ENCODE measurements at regions not wholly inside any gene's neighbourhood (a gene's known extent, or its start where the extent isn't known, plus 50 kb on each side); places are given as distances from the start of the nearest gene placed in this dataset.
"Not testable (repeated sequence)": the region's sequence is repeated elsewhere in the genome, so short reads cannot be mapped to it uniquely, and the experiment has no call there.

DNA sequence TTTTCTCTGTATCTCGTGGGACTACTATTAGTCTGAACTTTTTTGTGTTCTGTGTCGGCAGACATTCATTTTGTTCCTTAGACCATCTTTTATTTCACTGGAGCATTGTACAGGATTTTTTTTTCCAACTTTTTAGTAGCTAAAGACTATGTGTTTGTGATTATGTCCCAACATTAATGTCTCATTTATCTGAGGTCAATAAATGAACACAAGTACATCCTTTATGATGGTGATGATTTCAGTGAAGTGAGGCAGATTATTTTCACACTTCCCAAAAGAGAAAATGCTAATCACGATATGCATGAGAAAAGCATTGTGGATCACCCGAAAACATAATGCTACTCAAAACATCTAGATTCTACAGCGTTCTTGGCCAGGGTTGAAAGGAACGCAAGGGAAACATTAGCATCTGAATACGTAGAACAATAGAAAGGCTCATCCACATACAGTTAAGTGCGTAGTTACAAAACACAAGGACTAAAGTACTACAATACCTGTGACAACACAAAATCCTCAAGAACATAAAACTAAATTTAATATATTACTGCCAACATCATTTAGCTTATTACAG is 981.7 kb upstream of the NCAM2 start:
- no peak for DNase-seq

DNA sequence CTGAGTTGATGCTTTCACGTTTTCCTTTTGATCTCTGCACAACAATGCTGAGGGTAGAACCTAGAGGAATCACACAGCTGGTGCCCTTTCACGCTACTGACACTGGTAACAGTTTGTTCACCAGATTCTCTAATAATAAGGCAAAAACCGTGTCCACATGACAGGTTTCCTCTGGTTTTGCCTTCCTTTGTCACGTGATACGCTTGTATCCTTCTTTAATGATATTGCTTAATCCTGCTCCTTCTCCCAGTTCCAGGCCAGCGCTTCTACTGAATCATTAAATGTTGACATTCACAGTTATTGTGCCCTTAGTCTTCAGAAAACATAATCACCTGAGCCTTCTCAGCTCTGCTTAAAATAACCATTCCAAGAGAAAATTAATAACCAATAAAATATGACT is 978.2 kb upstream of the NCAM2 start:
- no peak for DNase-seq

DNA sequence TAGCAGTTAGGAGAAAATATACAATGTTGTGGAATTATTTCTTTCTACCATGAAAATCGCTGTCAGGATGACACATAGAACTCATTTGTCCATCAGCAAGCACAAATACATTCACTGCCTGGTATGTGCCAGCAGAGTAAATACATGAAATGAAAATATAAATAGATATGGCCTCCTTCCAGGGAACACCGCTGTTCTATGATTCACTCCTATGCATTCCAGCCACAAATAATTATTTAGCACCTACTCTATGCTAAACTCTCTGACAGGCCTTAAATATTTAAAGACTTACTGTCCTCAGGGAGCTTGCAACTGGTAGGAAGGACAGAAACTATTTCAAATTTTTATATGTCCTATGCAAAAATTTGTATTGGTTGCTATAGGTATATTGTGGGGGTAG is 975.0 kb upstream of the NCAM2 start:
- no peak for DNase-seq

DNA sequence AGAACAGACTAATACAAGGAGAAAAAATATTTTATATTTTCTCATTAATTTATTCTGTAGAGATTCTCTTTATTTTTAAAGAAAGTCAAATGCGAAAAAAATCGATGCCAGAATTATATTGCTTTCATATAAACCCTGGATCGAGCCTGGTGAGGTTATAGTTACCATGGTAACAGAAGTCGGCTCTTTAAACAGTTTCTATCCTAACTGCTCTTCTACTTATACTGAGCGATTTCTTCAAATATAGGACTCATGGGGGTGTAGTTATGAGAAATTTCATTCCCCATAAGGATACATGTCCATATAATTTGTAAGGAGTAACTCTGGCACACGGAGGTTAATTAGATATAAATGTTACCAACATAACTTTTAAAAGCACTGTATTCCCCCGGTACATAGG is 973.5 kb upstream of the NCAM2 start:
- no peak for DNase-seq

DNA sequence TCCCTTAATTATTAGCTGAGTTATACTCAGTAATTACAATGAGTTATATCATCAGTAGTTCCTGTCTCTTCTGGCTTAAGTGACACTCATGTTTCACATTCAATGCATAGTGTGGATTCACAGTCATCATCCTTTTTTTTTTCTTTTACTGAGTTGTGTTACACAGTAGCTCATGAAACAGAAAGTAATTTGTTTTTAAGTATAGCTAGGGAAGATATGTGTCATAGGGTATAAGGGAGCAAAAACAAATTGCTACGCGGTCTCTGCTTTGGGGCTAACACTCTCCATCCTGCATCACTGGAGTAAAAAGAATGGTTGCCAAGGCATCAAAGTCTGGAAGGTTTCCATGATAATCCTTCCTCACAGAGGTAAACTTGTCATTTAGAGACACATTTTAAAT is 971.7 kb upstream of the NCAM2 start:
- DNase-seq = no peak

DNA sequence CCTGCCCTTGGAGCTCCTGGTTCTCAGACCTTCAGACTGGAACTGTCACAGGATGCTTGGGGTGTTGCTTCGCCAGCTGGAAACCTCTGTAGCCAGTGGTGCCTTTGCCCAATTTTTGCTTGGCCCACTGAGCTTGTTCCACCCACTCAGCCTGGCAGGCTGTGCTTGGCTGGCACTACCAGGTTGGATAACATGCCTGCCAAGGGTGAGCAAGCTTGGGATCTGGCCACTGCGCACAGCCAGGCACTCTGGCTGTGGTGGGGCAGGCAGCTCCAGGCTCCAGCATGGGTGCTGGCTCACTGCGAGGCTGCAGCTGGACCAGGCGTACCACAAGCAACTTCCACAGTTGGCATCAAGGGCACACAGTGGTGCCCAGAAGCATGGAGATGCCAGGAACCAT is 967.8 kb upstream of the NCAM2 start:
- no peak for DNase-seq

DNA sequence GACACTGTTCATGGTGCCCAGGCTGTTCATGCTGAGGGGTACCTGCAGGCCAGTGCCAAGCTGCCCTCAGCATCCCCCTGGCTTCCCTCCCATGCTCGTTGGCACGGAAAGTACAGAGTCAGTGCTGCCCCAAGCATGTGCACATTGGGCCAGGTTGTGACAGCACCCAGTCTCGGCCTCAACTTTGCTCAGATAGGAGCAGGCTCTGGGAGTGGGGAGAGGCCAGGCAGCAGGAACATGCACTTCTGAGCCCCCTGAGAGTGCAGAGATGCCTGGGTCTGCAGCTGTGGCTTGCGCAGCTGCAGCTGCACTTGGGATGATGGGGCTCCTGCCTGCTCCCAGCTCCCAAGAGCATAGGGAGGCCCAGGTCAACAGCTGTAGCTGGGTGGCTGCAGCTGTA is 966.4 kb upstream of the NCAM2 start:
- no peak for DNase-seq

DNA sequence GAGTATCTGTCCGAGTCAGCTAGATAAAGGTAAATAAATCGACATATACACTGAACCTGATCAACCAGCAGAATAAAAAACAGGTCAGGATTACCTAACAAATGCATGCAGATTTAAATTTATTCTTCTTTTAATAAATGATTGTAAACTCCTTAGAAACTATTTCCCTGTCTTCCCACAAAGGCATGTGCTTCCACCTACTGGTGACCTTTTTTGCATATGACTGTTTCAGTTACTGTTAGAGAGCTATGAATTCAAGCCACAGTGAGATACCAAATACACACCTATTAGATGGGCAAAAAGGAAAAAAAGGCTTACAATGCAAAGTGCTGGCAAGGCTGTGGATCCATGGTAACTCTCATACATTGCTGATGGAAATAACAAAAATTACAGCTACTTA is 957.4 kb upstream of the NCAM2 start:
- no peak for DNase-seq

DNA sequence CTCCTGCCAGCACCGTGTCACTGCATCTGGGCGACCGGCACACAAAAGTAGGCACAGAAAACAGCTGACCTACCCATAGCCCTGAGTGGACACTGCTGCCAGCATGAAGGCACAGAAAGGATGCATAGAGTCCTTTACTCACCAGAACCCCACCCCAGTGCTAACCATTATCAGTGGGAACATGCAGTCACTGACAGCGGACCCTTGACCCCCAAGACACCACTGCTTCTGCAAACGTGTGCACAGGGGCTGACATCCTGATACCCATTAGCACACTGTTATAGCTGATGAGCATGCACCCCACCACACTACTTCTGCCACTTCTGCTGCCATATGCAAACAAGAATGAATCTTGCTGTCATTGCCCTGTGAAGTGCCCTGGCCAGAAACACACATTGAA is 953.0 kb upstream of the NCAM2 start:
- DNase-seq = no peak

DNA sequence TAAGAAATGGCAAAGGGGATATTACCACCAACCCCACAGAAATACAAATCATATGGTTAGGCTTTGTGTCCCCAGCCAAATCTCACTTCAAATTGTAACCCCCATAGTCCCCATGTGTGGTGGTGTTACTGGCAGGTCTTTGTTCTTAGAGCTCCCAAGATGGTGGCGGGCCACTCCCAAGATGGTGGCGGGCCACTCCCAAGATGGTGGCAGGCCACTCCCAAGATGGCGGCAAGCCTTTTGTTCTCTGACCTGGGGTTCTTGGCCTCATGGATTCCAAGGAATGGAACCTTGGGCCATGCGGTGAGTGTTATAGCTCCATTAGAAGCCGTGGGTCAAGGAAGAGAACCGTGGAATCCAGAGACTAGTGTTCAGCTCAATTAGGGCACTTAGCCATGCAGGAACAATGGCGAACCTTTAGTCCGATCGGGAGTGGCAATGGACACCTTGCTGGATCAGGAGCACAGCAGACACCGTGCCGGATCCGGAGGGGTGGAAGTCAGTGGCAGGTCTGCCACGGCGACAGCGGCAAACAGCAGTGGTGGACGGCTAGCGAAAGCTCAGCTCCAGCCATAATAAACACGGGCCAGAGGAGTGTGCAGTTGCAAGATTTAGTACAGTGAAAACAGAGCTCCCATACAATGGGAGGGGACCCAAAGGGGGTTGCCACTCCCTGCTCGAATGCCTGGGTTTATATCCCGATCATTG is 949.9 kb upstream of the NCAM2 start:
- DNase-seq = not testable (repeated sequence)

DNA sequence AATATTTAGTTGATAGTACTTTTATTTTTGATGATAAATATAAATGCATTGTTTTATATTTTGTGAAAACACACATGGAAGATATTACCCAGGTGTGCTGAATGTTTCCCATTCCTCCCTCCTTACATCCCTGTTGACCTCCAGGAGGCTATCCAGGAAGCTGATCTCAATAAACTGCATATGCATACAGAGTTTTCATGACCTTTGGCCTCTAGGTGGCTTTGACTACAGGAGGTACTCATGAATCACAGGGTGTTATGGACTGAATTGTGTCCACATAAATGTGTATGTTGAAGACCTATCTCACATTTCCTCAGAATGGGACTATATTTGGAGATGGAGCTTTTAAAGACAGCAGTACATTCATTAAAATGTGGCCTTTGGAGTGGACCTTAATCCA is 914.9 kb upstream of the NCAM2 start:
- no peak for DNase-seq

DNA sequence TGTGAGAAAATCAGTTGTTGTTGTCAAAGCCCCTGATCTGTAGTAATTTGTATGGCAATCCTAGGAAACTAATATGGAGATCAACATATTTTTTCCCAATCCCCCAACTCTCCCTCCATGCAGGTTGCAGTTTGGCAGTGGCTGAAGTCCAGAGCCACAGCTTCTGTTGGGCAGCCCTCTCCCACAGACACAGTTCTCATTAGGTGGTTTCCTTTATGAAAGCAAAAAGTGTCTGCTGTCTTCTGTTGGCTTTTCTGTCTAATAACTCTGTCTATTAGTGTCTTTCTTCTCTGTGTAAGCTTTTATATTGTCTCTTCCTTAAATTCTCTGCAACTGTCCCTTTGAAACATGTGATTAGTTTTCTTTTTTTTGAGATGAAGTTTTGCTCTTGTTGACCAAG is 914.3 kb upstream of the NCAM2 start:
- no peak for DNase-seq

DNA sequence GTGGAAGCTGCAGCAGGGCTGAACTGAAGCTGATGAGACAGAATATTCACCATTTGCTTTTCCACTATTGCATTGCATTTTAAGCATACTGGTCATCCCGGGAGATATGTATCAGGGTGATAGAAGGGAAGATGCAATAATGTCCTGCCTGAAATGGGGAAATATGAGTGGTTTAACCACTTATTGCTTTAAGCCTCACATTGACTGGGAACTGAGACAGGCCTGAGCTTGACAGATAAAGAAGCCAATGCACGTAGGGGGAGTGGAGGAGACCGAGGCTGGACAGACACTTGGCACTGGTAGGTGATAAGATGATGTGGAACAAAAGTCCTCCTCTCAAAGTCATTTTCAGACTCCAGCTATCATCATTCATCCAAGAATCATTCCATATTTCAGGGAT is 911.7 kb upstream of the NCAM2 start:
- no peak for DNase-seq

DNA sequence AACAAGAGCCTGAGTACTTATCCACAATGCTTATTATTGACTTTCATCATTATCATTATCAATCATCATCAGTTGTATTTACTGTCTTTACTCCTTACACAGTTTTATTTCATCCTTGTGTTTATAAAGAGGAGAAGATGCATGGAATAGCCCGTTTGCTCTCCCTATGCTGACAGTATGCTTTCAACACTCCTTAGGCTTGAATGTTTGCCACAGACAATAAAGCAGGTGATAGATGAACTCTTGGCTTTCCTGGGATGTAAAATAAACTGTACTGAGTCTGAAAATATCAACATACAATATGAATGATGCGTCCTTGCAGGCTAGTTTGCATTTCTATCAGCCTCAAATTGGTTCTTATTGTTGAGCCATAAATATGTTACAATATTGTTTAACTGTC is 891.8 kb upstream of the NCAM2 start:
- no peak for DNase-seq

DNA sequence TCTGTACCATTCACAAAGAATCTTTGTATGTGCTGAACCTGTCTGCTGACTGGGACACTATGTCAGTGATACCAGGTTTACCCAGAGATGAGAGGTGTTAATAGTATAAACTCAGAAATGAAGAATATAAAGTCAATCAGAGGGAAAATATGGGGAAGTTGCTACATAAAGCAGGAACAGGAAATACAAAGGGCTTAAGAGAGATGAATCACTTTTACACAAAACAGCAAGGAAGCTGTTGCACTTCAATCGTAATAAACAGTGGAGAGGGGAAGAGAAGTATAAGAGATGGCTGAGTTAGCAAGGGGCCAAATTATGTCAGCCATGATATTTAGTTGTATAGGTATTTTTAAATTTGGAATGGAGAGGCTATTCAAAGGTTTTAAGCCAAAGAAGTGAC is 890.2 kb upstream of the NCAM2 start:
- no peak for DNase-seq

DNA sequence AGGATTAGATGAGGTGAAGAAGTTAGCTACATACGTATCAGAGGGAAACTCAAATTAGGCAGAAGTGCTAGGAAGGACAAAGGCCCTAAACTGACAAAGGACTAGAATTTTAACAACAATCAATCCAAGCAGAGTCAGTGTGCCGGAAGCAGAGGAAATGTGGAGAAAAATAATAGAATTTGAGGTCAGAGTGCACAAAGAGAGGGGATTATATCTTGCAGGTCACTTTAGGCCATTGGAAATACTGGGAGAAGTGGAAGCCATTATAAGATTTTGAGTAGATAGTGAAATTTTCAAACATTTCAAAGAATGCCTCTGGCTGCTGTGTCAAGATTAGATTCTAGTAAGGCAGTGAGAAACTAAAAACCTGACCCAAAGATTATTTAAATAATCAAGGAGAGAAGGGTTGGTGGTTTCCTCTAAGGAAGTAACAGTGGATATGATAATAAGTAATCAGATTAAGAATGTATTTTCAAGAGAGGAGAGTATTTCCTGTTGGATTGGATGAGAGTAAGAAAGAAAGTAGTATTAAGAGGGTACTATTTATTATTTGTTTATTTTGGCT is 889.2 kb upstream of the NCAM2 start:
- DNase-seq = no peak

DNA sequence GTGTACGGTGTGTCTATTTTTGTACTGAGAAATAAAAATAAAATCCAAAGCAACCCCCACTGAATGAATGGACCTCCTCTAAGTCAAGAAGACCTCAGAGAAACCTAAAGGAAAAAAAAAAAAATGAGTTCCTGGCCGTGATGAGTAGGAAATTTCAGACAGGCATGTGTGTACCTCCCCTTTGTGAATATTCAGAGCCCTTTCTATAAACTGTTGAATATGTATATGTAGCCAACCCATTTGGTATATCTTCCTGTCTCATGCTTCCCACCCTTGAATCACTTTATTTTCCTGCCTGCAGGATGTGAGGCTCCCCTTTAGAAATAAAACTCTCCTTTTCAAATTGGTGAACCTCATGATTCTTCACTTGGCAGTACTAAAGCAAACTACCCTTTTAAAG is 887.8 kb upstream of the NCAM2 start:
- no peak for DNase-seq

DNA sequence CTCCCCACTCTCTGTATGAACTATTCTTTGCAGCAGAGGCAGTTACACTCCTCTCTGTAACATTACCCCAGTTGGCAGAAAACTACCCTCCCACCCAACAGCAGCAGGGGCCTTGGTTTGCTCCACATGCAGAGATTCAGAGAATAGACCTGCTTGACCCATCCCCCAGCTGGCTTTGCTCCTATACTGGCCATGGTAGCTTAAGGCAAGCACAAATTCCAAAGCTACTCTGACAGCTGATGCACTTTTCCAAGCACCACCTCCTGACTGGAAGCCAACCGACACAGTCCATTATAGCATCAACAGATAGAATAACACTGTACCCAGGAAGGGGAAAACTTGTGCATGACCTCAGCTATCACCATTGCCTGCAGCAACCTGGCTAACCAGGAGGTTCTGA is 846.5 kb upstream of the NCAM2 start:
- DNase-seq = no peak

DNA sequence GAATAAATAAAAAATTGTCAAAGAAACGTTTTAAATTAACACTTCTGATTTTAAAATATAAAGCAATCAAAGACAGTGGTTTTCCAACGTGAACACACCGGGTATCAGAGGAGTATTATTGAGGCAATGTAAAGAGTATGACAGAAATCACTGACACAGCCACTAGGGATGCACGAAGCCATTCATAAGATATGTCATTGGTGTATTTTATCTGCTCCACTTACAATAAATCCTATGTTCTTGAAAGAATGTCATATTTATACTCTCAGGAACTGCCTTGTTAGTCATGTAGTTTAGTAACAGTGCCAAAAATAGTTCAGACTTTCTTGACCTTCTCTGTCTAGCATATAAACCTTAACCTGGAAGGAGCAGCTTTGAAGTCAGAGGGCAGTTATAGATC is 835.0 kb upstream of the NCAM2 start:
- no peak for DNase-seq

DNA sequence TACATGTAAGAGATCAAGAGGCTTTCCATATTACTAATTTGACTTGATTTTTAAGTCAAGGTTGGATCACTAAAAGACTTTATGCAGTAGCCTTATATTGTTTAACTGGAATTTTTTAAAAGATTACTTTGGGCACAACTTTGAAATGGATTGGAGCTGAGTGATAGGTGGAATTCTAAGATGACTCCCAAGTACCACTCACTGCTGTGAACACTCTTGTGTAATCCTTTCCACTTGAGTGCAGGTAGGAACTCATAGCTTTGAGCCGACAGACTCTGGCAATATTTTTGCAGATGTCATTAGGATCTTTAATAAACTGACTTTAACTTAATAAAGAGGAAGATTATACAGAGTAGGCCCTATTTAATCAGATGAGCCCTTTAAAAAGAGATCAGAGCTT is 831.1 kb upstream of the NCAM2 start:
- no peak for DNase-seq

DNA sequence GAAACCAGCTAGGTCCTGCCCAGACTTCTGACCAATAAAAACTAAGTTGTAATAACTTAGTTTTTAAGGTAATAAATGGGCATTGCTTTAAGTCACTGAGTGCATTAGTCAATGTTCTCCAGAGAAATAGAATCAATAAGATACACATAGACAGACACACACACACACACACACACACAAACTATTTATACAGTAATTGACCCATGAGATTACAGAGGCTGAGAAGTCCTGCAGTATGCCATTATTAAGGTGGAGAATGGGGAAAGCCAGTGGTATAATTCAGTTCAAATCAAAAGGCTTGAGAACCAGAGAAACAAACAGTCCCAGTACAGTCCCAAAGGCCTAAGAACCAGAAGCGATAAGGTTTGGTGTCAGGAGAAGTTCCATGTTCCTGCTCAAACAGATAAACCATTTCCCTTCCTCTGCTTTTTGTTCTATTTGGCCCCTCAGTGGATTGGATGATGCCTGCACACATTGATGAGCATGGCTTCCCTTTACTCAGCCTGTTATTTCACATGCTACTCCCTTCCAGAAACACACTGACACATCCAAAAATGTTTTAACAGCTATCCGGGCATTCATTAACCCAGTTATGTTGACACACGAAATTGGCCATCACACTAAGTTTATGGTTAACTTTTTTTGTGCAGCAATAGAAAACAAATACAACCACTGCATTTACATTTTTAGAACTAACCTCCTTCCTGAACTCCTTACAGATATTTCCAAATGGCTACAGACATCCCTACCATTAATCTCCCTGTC is 828.2 kb upstream of the NCAM2 start:
- DNase-seq = no peak

DNA sequence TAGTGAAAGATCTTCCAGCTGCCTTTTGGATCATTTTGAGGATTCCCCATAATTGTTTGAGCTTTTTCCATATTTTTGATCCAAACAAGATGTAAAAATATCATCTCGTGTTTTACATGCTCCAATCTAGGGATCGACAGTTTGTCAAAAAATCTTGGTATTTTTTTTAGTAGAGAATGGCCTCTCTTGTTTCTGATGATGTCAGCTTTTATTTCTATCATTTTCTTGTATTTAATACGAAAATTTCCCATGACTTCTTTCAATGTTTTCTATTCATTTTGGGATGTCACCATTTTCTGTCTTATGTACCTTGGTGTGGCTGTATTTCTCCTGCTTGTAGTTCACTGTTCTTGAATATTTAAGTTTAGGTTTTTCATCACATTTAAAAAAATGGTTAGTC is 812.0 kb upstream of the NCAM2 start:
- no peak for DNase-seq

DNA sequence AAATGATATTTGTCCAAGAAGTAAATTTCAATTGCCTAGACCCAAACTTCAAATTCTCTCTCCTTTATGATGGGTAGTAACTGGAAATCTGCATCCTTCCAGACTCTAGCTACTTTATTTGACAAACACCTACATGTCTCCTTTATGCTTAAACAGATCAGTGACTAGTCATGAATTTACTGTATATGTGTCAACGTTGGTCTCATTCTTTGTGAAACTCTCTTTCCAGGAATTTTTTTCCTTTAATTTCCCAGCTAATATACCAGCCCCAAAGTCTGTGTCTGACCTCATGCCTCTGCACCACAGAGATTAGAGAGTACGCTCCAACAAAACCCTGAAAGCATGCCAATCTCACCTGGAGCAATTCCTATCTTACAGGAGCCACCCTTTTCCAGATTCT is 811.2 kb upstream of the NCAM2 start:
- DNase-seq = no peak

DNA sequence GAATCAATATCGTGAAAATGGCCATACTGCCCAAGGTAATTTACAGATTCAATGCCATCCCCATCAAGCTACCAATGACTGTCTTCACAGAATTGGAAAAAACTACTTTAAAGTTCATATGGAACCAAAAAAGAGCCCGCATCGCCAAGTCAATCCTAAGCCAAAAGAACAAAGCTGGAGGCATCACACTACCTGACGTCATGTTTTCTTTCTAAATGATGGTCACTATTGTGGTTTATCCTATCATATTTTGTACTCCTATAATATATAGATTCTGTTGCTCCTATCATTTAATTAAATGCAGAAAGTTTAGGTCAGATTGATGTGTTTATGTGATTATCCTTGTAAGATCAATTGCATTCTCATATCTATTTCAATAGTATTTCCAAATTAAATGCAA is 796.9 kb upstream of the NCAM2 start:
- DNase-seq = not testable (repeated sequence)

Measured in NCI-H187 (cell line).